ENCODE measurements at regions not wholly inside any gene's neighbourhood (a gene's known extent, or its start where the extent isn't known, plus 50 kb on each side); places are given as distances from the start of the nearest gene placed in this dataset.

DNA sequence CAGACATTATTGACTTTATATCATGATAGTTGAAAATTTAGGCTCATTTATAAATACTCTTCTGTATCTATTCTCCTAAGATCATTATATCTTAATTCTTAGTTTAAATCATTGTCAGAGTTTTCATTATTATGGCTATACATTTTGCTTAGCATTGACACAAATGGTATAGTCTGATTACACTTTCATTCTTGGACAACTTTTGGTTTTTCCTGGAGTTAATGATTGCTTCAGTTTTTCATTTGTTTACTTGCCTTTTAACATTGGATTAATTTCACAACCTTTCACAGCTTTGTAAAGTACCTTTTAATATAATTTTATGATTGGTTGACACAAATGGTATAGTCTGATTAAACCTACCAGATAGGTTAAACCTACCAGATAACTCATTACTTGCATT lies 298.2 kb downstream of the DYSF start:
- Mint-ChIP-seq H3K27me3 (ENCODE audit: low read depth) (no peaks in the 10 kb centered on the region), H3K27ac (ENCODE audit: unreplicated experiment) (no peak overlapping the region), H3K4me1 (ENCODE audit: low read depth) (peaks cover 45% of the 10 kb centered on the region), H3K36me3 (ENCODE audit: low read depth) (peaks cover 2% of the 10 kb centered on the region), H3K9me3 (ENCODE audit: low read depth) (peaks cover 11% of the 10 kb centered on the region), H3K4me3 (ENCODE audit: unreplicated experiment) (no peak overlapping the region)
- TF ChIP-seq, protein P1, sequence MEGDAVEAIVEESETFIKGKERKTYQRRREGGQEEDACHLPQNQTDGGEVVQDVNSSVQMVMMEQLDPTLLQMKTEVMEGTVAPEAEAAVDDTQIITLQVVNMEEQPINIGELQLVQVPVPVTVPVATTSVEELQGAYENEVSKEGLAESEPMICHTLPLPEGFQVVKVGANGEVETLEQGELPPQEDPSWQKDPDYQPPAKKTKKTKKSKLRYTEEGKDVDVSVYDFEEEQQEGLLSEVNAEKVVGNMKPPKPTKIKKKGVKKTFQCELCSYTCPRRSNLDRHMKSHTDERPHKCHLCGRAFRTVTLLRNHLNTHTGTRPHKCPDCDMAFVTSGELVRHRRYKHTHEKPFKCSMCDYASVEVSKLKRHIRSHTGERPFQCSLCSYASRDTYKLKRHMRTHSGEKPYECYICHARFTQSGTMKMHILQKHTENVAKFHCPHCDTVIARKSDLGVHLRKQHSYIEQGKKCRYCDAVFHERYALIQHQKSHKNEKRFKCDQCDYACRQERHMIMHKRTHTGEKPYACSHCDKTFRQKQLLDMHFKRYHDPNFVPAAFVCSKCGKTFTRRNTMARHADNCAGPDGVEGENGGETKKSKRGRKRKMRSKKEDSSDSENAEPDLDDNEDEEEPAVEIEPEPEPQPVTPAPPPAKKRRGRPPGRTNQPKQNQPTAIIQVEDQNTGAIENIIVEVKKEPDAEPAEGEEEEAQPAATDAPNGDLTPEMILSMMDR (IDR thresholded peaks at IDR 0.05) = no peak
- no peak for DNase-seq (ENCODE audit: low spot score)

DNA sequence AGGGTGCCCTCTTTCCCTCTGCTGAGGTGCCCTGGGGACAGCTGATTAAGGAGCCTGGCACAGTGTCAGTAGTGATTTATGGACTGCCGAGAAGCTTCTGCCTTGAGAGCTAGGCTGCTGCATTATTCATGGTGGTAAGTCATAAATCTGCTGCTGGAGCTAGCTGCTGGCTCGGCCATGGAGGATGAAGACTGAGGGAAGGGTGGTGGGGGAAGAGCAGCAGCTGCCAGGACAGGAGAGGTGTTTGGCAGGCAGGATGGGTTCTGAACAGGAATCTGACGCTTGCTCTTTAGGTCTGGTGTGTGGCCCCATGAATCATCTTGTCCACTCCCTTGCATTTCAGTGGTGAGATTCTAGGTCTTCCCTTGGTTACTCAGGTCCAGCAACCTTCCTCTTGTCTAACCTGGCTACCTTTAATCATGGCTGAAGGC lies 296.3 kb downstream of the DYSF start:
- TF ChIP-seq, protein P1 (IDR thresholded peaks at IDR 0.05) = no peak
- Mint-ChIP-seq H3K4me1 (ENCODE audit: low read depth) (peaks cover 33% of the 10 kb centered on the region), H3K27ac (ENCODE audit: unreplicated experiment) (no peak overlapping the region), H3K9me3 (ENCODE audit: low read depth) (peaks cover 11% of the 10 kb centered on the region), H3K36me3 (ENCODE audit: low read depth) (peaks cover 2% of the 10 kb centered on the region), H3K4me3 (ENCODE audit: unreplicated experiment) (no peak overlapping the region), H3K27me3 (ENCODE audit: low read depth) (no peaks in the 10 kb centered on the region)
- DNase-seq (ENCODE audit: low spot score) = no peak

DNA sequence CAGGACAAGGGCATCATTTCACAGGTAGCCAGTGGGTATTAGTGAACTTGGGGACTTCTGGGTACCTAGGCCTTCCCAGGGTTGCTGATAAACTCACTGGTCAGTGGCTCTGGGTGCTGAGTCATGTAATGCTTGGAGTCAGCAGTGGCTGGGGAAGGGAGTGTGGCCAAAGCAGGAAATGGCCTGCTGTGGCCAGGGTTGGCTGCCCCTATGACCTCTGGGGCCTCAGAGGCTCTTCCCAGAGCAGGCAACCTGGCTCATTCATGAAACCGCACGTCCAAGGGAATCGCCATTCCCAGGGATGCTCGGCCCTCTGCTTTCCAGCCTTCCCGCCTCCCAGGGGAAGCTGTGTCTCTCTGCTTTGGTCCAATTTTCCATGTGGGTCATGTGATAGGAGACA lies 294.9 kb downstream of the DYSF start:
- Mint-ChIP-seq H3K4me1 (ENCODE audit: low read depth) (peaks cover 43% of the 10 kb centered on the region), H3K27me3 (ENCODE audit: low read depth) (no peaks in the 10 kb centered on the region), H3K4me3 (ENCODE audit: unreplicated experiment) (no peak overlapping the region), H3K27ac (ENCODE audit: unreplicated experiment) (no peak overlapping the region), H3K9me3 (ENCODE audit: low read depth) (peaks cover 15% of the 10 kb centered on the region), H3K36me3 (ENCODE audit: low read depth) (peaks cover 2% of the 10 kb centered on the region)
- TF ChIP-seq, protein P1 (IDR thresholded peaks at IDR 0.05) = no peak
- no peak for DNase-seq (ENCODE audit: low spot score)

DNA sequence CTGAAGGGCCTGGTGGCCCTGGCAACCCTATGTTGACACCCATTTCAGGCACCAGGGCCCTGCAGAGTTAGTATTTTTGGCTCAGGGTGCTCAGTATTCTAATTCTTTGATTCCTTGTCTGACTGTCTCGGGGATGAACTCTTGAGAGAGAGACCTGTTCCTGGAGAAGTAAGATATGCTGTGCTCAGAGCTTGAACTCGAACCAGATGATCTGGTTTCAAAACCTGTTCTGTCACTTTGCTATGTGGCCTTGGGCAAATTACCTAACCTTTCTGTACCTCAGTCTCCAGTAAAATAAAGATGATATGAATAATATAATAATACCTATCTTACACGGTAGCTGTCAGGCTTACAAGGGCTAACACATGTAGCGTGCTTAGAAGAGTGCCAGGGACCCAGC lies 294.2 kb downstream of the DYSF start:
- TF ChIP-seq, protein P1 (IDR thresholded peaks at IDR 0.05) = no peak
- Mint-ChIP-seq H3K27ac (ENCODE audit: unreplicated experiment) (no peak overlapping the region), H3K4me3 (ENCODE audit: unreplicated experiment) (no peak overlapping the region), H3K36me3 (ENCODE audit: low read depth) (peaks cover 2% of the 10 kb centered on the region), H3K4me1 (ENCODE audit: low read depth) (peaks cover 50% of the 10 kb centered on the region), H3K9me3 (ENCODE audit: low read depth) (peaks cover 15% of the 10 kb centered on the region), H3K27me3 (ENCODE audit: low read depth) (no peaks in the 10 kb centered on the region)
- no peak for DNase-seq (ENCODE audit: low spot score)

DNA sequence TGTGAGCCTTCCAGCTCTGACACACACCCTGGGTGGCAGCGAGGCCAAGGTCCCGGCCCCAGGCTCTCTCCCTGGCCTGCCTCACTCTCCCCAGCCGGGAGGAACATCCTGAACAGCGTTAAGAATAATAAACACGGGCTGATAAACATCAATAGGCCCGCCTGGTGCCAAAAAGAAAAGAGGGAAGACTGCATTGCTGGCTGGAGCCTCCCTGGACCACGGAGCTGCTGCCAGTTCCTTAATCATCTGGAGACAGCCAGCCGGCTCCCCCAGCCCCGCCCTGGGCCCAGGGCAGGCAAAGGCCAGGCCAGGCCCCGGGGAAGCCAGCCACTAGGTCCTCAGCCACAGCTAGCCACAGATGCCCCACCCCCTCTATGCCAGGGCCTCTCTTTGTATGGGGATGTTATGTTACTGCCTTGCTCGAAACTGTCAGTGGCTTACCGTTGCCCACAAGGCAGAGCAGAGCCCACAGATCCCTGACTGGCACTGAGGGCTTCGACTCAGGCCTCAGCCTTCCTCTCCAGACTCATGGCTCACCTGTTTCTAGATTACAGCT lies 293.7 kb downstream of the DYSF start:
- peaks cover 55% of the 10 kb centered on the region for H3K4me1 Mint-ChIP-seq (ENCODE audit: low read depth)
- no peaks in the 10 kb centered on the region for H3K27me3 Mint-ChIP-seq (ENCODE audit: low read depth)
- peaks cover 15% of the 10 kb centered on the region for H3K9me3 Mint-ChIP-seq (ENCODE audit: low read depth)
- peaks cover 2% of the 10 kb centered on the region for H3K36me3 Mint-ChIP-seq (ENCODE audit: low read depth)
- H3K27ac Mint-ChIP-seq (ENCODE audit: unreplicated experiment) = peak overlapping the region; percentile 22
- no peak for DNase-seq (ENCODE audit: low spot score)
- no peak overlapping the region for H3K4me3 Mint-ChIP-seq (ENCODE audit: unreplicated experiment)
- TF ChIP-seq, protein P1 (IDR thresholded peaks at IDR 0.05) = no peak
